Neural cell (in vitro differentiated cells): ENCODE measurements at regions not wholly inside any gene's neighbourhood (a gene's known extent, or its start where the extent isn't known, plus 50 kb on each side); places are given as distances from the start of the nearest gene placed in this dataset.

Experiments
- H2AFZ ChIP-seq: fragments of 200-600, 300-800 bp; sonication (generic), shearing (Covaris generic); 2 replicates; pipeline ENCODE4 v1.6.0; 2014; ENCODE audit warnings: low read depth, mild to moderate bottlenecking, antibody characterized with exemption, low read length, moderate library complexity
- H3F3A ChIP-seq: fragments of 200-600 bp; shearing (Covaris generic); 2 replicates; pipeline ENCODE4 v1.6.1; 2016; ENCODE audit warnings: mild to moderate bottlenecking, moderate library complexity, mixed read lengths, antibody characterized with exemption, low read length; ENCODE audit not compliant: insufficient read depth, poor library complexity, severe bottlenecking
- H3K27ac ChIP-seq: fragments of 200-600, 300-800 bp; sonication (generic), shearing (Covaris generic); 2 replicates; pipeline ENCODE4 v1.5.1; 2014; ENCODE audit warnings: mild to moderate bottlenecking, low read length, moderate library complexity
- H3K27me3 ChIP-seq: fragments of 300-800, 200-600 bp; sonication (generic), shearing (Covaris generic); 2 replicates; pipeline ENCODE4 v1.6.0; 2014; ENCODE audit warnings: mild to moderate bottlenecking, low read depth, low read length, moderate library complexity; ENCODE audit not compliant: insufficient read depth
- H3K36me3 ChIP-seq: fragments of 300-800, 200-600 bp; sonication (generic), shearing (Covaris generic); 2 replicates; pipeline ENCODE4 v1.5.1; 2014; ENCODE audit warnings: mild to moderate bottlenecking, antibody characterized with exemption, low read length, moderate library complexity; ENCODE audit not compliant: insufficient read depth
- H3K4me2 ChIP-seq: fragments of 300-800, 200-600 bp; sonication (generic), shearing (Covaris generic); 2 replicates; pipeline ENCODE4 v1.6.0; 2014; ENCODE audit warnings: mild to moderate bottlenecking, low read length
- H3K4me3 ChIP-seq: fragments of 300-800, 200-600 bp; sonication (generic), shearing (Covaris generic); 2 replicates; pipeline ENCODE4 v1.5.1; 2014; ENCODE audit warnings: mild to moderate bottlenecking, low read length, moderate library complexity
- H3K79me2 ChIP-seq: fragments of 200-600 bp; shearing (Covaris generic); replicated peaks from 2 replicates; pipeline ENCODE4 v1.6.0; 2014; ENCODE audit warnings: mild to moderate bottlenecking, low read length, moderate library complexity; ENCODE audit not compliant: insufficient read depth
- H3K9ac ChIP-seq: fragments of 300-800, 200-600 bp; sonication (generic), shearing (Covaris generic); 2 replicates; pipeline ENCODE4 v1.6.1; 2016; ENCODE audit warnings: mild to moderate bottlenecking, low read length, mixed read lengths
- H3K9me2 ChIP-seq: fragments of 200-600 bp; shearing (Covaris generic); 2 replicates; pipeline ENCODE4 v1.6.1; 2016; ENCODE audit warnings: mild to moderate bottlenecking, low read length, mixed read lengths; ENCODE audit not compliant: insufficient read depth
- H3K9me3 ChIP-seq: fragments of 200-600, 300-800 bp; sonication (generic), shearing (Covaris generic); 2 replicates; pipeline ENCODE4 v1.6.1; 2016; ENCODE audit warnings: mild to moderate bottlenecking, mixed run types, low read length, moderate library complexity, mixed read lengths
- H4K20me1 ChIP-seq: fragments of 200-600 bp; shearing (Covaris generic); 2 replicates; pipeline ENCODE4 v1.6.1; 2016; ENCODE audit warnings: mild to moderate bottlenecking, mixed run types; ENCODE audit not compliant: insufficient read depth
- CTCF ChIP-seq: fragments of 450-650 bp; IDR thresholded peaks from 2 replicates; pipeline ENCODE4 v1.5.1; 2014; ENCODE audit warnings: antibody characterized with exemption, mild to moderate bottlenecking, moderate library complexity; ENCODE audit not compliant: poor library complexity, severe bottlenecking
- EP300 ChIP-seq: fragments of 450-650 bp; conservative IDR thresholded peaks from 2 replicates; pipeline ENCODE4 v1.6.1; 2014; ENCODE audit warnings: antibody characterized with exemption, mild to moderate bottlenecking, moderate library complexity; ENCODE audit not compliant: poor library complexity, severe bottlenecking
- EZH2 ChIP-seq: fragments of 200-600, 300-800 bp; shearing (Covaris generic), sonication (generic); IDR thresholded peaks from 2 replicates; pipeline ENCODE4 v1.6.1; 2014; ENCODE audit warnings: antibody characterized with exemption, low read length, borderline replicate concordance, mild to moderate bottlenecking; ENCODE audit not compliant: insufficient read depth, poor library complexity, severe bottlenecking
- MXI1 ChIP-seq: fragments of 450-650 bp; conservative IDR thresholded peaks from 2 replicates; pipeline ENCODE4 v1.6.1; 2014; ENCODE audit warnings: antibody characterized with exemption, mild to moderate bottlenecking; ENCODE audit not compliant: poor library complexity, severe bottlenecking
- POLR2AphosphoS5 ChIP-seq: IDR thresholded peaks from 2 replicates; pipeline ENCODE4 v1.6.1; 2012
- RAD21 ChIP-seq: fragments of 450-650 bp; conservative IDR thresholded peaks from 2 replicates; pipeline ENCODE4 v1.6.1; 2014; ENCODE audit warnings: antibody characterized with exemption, mild to moderate bottlenecking, moderate library complexity
- REST ChIP-seq: IDR thresholded peaks from 2 replicates; pipeline ENCODE4 v1.6.1; 2012; ENCODE audit warnings: borderline replicate concordance
- SMC3 ChIP-seq: fragments of 450-650 bp; conservative IDR thresholded peaks from 2 replicates; pipeline ENCODE4 v1.6.1; 2014; ENCODE audit warnings: antibody characterized with exemption, mild to moderate bottlenecking, moderate library complexity; ENCODE audit not compliant: poor library complexity
- TAF1 ChIP-seq: IDR thresholded peaks from 2 replicates; pipeline ENCODE4 v1.6.1; 2012; ENCODE audit warnings: low read depth

- Histone ChIP-seq H3K9ac (no peak overlapping the region), H4K20me1 (no peaks in the 10 kb centered on the region)
These were observed 1181.0 kb upstream of the TENM4 start for GRCh38 chr11:80621871-80622270.

GRCh38 chr11:80620867-80621266 lies 1180.0 kb upstream of the TENM4 start:
- no peak overlapping the region for H3K4me3 ChIP-seq
- H3K9me2 ChIP-seq, result no peaks in the 10 kb centered on the region
- no peaks in the 10 kb centered on the region for H3K36me3 ChIP-seq
- no peaks in the 10 kb centered on the region for H3K27me3 ChIP-seq
- H4K20me1 ChIP-seq, result no peaks in the 10 kb centered on the region
- H3K9ac ChIP-seq, result no peak overlapping the region
- no peak overlapping the region for H3K4me2 ChIP-seq
- no peak overlapping the region for H3K27ac ChIP-seq
- no peaks in the 10 kb centered on the region for H3F3A ChIP-seq
- no peaks in the 10 kb centered on the region for H3K9me3 ChIP-seq
- H3K79me2 ChIP-seq, result no peaks in the 10 kb centered on the region
- no peak overlapping the region for H2AFZ ChIP-seq
- no peak for TF ChIP-seq EZH2
- no peak for TF ChIP-seq POLR2AphosphoS5
- TF ChIP-seq CTCF, result no peak
- no peak for TF ChIP-seq REST
- no peak for TF ChIP-seq RAD21
- no peak for TF ChIP-seq TAF1
- TF ChIP-seq EP300, result no peak

More at GRCh38 chr11:80621871-80622270, 1181.0 kb upstream of the TENM4 start:
- H3K27ac ChIP-seq, result no peak overlapping the region
- no peak overlapping the region for H3K4me2 ChIP-seq
- no peaks in the 10 kb centered on the region for H3K9me3 ChIP-seq
- no peaks in the 10 kb centered on the region for H3K79me2 ChIP-seq
- no peaks in the 10 kb centered on the region for H3K9me2 ChIP-seq
- H3K36me3 ChIP-seq, result no peaks in the 10 kb centered on the region
- no peaks in the 10 kb centered on the region for H3F3A ChIP-seq
- TF ChIP-seq EP300 (no peak), SMC3 (no peak), MXI1 (no peak), TAF1 (no peak), REST (no peak), RAD21 (no peak), EZH2 (no peak), POLR2AphosphoS5 (no peak), CTCF (no peak)
- H3K27me3 ChIP-seq, result no peaks in the 10 kb centered on the region
- no peak overlapping the region for H2AFZ ChIP-seq
- H3K4me3 ChIP-seq, result no peak overlapping the region
